MM.1S (cell line): ENCODE measurements at regions not wholly inside any gene's neighbourhood (a gene's known extent, or its start where the extent isn't known, plus 50 kb on each side); places are given as distances from the start of the nearest gene placed in this dataset.

Experiments used
- DNase-seq: peaks from one replicate; pipeline ENCODE4 v3.0.0-alpha.2; 2015
- H2AFZ ChIP-seq: fragments of 300-600 bp; sonication (generic); 2 replicates; pipeline ENCODE4 v1.6.0; 2016; ENCODE audit warnings: antibody characterized with exemption, low read length
- H3F3A ChIP-seq: fragments of 300-600 bp; sonication (generic); 2 replicates; pipeline ENCODE4 v1.6.1; 2016; ENCODE audit warnings: mild to moderate bottlenecking, antibody characterized with exemption, low read length, moderate library complexity, mixed read lengths; ENCODE audit not compliant: insufficient read depth
- H3K27ac ChIP-seq: fragments of 300-600 bp; sonication (generic); 2 replicates; pipeline ENCODE4 v1.5.1; 2016; ENCODE audit warnings: mild to moderate bottlenecking, low read length
- H3K27me3 ChIP-seq: fragments of 300-600 bp; sonication (generic); replicated peaks from 2 replicates; pipeline ENCODE4 v1.6.0; 2016; ENCODE audit warnings: low read length; ENCODE audit not compliant: insufficient read depth
- H3K36me3 ChIP-seq: fragments of 300-600 bp; sonication (generic); replicated peaks from 2 replicates; pipeline ENCODE4 v1.6.1; 2016; ENCODE audit warnings: mild to moderate bottlenecking, low read length, mixed read lengths; ENCODE audit not compliant: insufficient read depth
- H3K4me1 ChIP-seq: fragments of 300-600 bp; sonication (generic); 2 replicates; pipeline ENCODE4 v1.6.1; 2016; ENCODE audit warnings: low read length, mixed read lengths
- H3K4me2 ChIP-seq: fragments of 300-600 bp; sonication (generic); 2 replicates; pipeline ENCODE4 v1.6.0; 2016; ENCODE audit warnings: low read depth, low read length
- H3K4me3 ChIP-seq: fragments of 300-600 bp; sonication (generic); 2 replicates; pipeline ENCODE4 v1.5.1; 2016; ENCODE audit warnings: low read length, mixed read lengths
- H3K79me2 ChIP-seq: fragments of 300-600 bp; sonication (generic); 2 replicates; pipeline ENCODE4 v1.6.1; 2016; ENCODE audit warnings: mixed run types, low read length, mixed read lengths
- H3K9ac ChIP-seq: fragments of 300-600 bp; sonication (generic); 2 replicates; pipeline ENCODE4 v1.6.1; 2016; ENCODE audit warnings: low read length, mixed read lengths
- H3K9me2 ChIP-seq: fragments of 300-600 bp; sonication (generic); replicated peaks from 2 replicates; pipeline ENCODE4 v1.6.1; 2016; ENCODE audit warnings: mild to moderate bottlenecking, low read length, mixed read lengths; ENCODE audit not compliant: insufficient read depth
- H3K9me3 ChIP-seq: fragments of 300-600 bp; sonication (generic); replicated peaks from 2 replicates; pipeline ENCODE4 v1.6.1; 2016; ENCODE audit warnings: mild to moderate bottlenecking, low read length, mixed read lengths; ENCODE audit not compliant: insufficient read depth
- H4K20me1 ChIP-seq: fragments of 300-600 bp; sonication (generic); 2 replicates; pipeline ENCODE4 v1.6.1; 2016; ENCODE audit warnings: mild to moderate bottlenecking, low read length, moderate library complexity, mixed read lengths; ENCODE audit not compliant: insufficient read depth
- CTCF ChIP-seq: fragments of 300-600 bp; sonication (generic); IDR thresholded peaks from 2 replicates; pipeline ENCODE4 v1.5.1; 2016; ENCODE audit warnings: antibody characterized with exemption, low read length, mixed read lengths
- EZH2 ChIP-seq: fragments of 300-600 bp; sonication (generic); optimal IDR thresholded peaks from 2 replicates; pipeline ENCODE3; 2017; ENCODE audit warnings: low read depth, mild to moderate bottlenecking, antibody characterized with exemption, low read length, mixed read lengths
- EZH2phosphoT487 ChIP-seq: fragments of 300-600 bp; sonication (generic); IDR thresholded peaks from 2 replicates; pipeline ENCODE4 v1.6.1; 2018; ENCODE audit warnings: antibody characterized with exemption, low read length

GRCh38 chr19:29119590-29119989, 93.4 kb downstream of the UQCRFS1 start:
- H3K4me1 ChIP-seq: no peaks in the 10 kb centered on the region
- no peak for DNase-seq

GRCh38 chr19:29118389-29118788, 94.6 kb downstream of the UQCRFS1 start:
- no peak for DNase-seq
- H3K4me3 ChIP-seq: no peak overlapping the region
- no peaks in the 10 kb centered on the region for H3K9me3 ChIP-seq
- no peaks in the 10 kb centered on the region for H3K36me3 ChIP-seq
- H3K4me1 ChIP-seq: no peaks in the 10 kb centered on the region
- no peaks in the 10 kb centered on the region for H3K9me2 ChIP-seq
- no peaks in the 10 kb centered on the region for H4K20me1 ChIP-seq
- no peak overlapping the region for H2AFZ ChIP-seq
- TF ChIP-seq CTCF (no peak), EZH2phosphoT487 (no peak), EZH2 (no peak)
- H3K4me2 ChIP-seq: no peak overlapping the region
- H3F3A ChIP-seq: no peaks in the 10 kb centered on the region
- H3K27ac ChIP-seq: no peak overlapping the region
- H3K79me2 ChIP-seq: no peaks in the 10 kb centered on the region
- no peak overlapping the region for H3K9ac ChIP-seq
- no peaks in the 10 kb centered on the region; the same call in 1 of the 2 replicates for H3K27me3 ChIP-seq

More at GRCh38 chr19:29119590-29119989, 93.4 kb downstream of the UQCRFS1 start:
- no peak overlapping the region for H3K4me3 ChIP-seq
- H3K79me2 ChIP-seq: no peaks in the 10 kb centered on the region
- H3K27ac ChIP-seq: no peak overlapping the region
- H3K9ac ChIP-seq: no peak overlapping the region
- H4K20me1 ChIP-seq: no peaks in the 10 kb centered on the region
- H3K4me2 ChIP-seq: no peak overlapping the region
- H3F3A ChIP-seq: no peaks in the 10 kb centered on the region
- no peaks in the 10 kb centered on the region; the same call in 1 of the 2 replicates for H3K27me3 ChIP-seq
- no peaks in the 10 kb centered on the region for H3K9me2 ChIP-seq
- no peaks in the 10 kb centered on the region for H3K36me3 ChIP-seq
- no peaks in the 10 kb centered on the region for H3K9me3 ChIP-seq
- no peak overlapping the region for H2AFZ ChIP-seq
- TF ChIP-seq CTCF: no peak
- no peak for TF ChIP-seq EZH2phosphoT487
- no peak for TF ChIP-seq EZH2

- no peaks in the 10 kb centered on the region for H3K9me2 ChIP-seq
Measured at GRCh38 chr19:29117926-29118325, 95.0 kb downstream of the UQCRFS1 start.

More at GRCh38 chr19:29117926-29118325, 95.0 kb downstream of the UQCRFS1 start:
- H3K36me3 ChIP-seq: no peaks in the 10 kb centered on the region
- H3K4me1 ChIP-seq: no peaks in the 10 kb centered on the region
- TF ChIP-seq CTCF: no peak
- TF ChIP-seq EZH2: no peak
- no peak for TF ChIP-seq EZH2phosphoT487
- no peaks in the 10 kb centered on the region for H3K79me2 ChIP-seq
- H3K27me3 ChIP-seq: no peaks in the 10 kb centered on the region; the same call in 1 of the 2 replicates
- no peak for DNase-seq
- no peak overlapping the region for H3K4me2 ChIP-seq
- no peak overlapping the region for H3K4me3 ChIP-seq
- no peaks in the 10 kb centered on the region for H3F3A ChIP-seq
- H4K20me1 ChIP-seq: no peaks in the 10 kb centered on the region
- no peaks in the 10 kb centered on the region for H3K9me3 ChIP-seq
- no peak overlapping the region for H2AFZ ChIP-seq
- no peak overlapping the region for H3K27ac ChIP-seq
- no peak overlapping the region for H3K9ac ChIP-seq
